Neutrophil (primary cell): ENCODE measurements at regions not wholly inside any gene's neighbourhood (a gene's known extent, or its start where the extent isn't known, plus 50 kb on each side); places are given as distances from the start of the nearest gene placed in this dataset.

Source experiments
- H3K27ac ChIP-seq: fragments of 200-600 bp; sonication (generic); 2 replicates; pipeline ENCODE4 v1.5.1; 2016; ENCODE audit warnings: mild to moderate bottlenecking, moderate library complexity
- H3K27me3 ChIP-seq: fragments of 200-600 bp; sonication (generic); 2 replicates; pipeline ENCODE4 v1.6.0; 2016; ENCODE audit warnings: mild to moderate bottlenecking
- H3K36me3 ChIP-seq: fragments of 200-600 bp; sonication (generic); 2 replicates; pipeline ENCODE4 v1.5.1; 2017
- H3K4me1 ChIP-seq, 2 experiments: fragments of 200-600 bp in 1 of 2; sonication (generic) in 1 of 2; 1 replicate in 1 of 2; 2 replicates in 1 of 2; pipeline versions ENCODE4 v1.5.1 to v1.6.1; 2013 to 2016; ENCODE audit warnings: low read depth in 1 of 2, low read length in 1 of 2, mild to moderate bottlenecking in 1 of 2, moderate library complexity in 1 of 2; ENCODE audit not compliant: control insufficient read depth in 1 of 2, insufficient read depth in 1 of 2
- H3K4me3 ChIP-seq, 2 experiments: fragments of 200-600 bp in 1 of 2; sonication (generic) in 1 of 2; 1 replicate in 1 of 2; 2 replicates in 1 of 2; pipeline ENCODE4 v1.5.1; 2013 to 2016; ENCODE audit warnings: low read depth in 1 of 2, low read length in 1 of 2, mild to moderate bottlenecking in 1 of 2, moderate library complexity in 1 of 2
- H3K9me3 ChIP-seq: fragments of 200-600 bp; sonication (generic); 2 replicates; pipeline ENCODE4 v1.5.1; 2016
- CTCF ChIP-seq: fragments of 200-600 bp; sonication (generic); IDR thresholded peaks from 2 replicates; pipeline ENCODE4 v1.5.1; 2016; ENCODE audit warnings: antibody characterized with exemption

- peaks cover 5% of the 10 kb centered on the region for H3K9me3 ChIP-seq
- no peaks in the 10 kb centered on the region for H3K4me1 ChIP-seq
- TF ChIP-seq CTCF, result no peak
These were observed 168.7 kb upstream of the FMN2 start for GRCh38 chr1:239922778-239923522.

GRCh38 chr1:239924741-239925350 is 166.8 kb upstream of the FMN2 start:
- no peak for TF ChIP-seq CTCF
- peaks cover 5% of the 10 kb centered on the region for H3K9me3 ChIP-seq
- H3K4me1 ChIP-seq, result no peaks in the 10 kb centered on the region
- H3K4me3 ChIP-seq, result no peak overlapping the region
- H3K36me3 ChIP-seq, result no peaks in the 10 kb centered on the region
- no peaks in the 10 kb centered on the region for H3K27me3 ChIP-seq
- H3K27ac ChIP-seq, result no peak overlapping the region

More at GRCh38 chr1:239922778-239923522, 168.7 kb upstream of the FMN2 start:
- no peak overlapping the region for H3K27ac ChIP-seq
- H3K4me3 ChIP-seq, result no peak overlapping the region
- H3K27me3 ChIP-seq, result no peaks in the 10 kb centered on the region
- no peaks in the 10 kb centered on the region for H3K36me3 ChIP-seq

- no peak overlapping the region for H3K27ac ChIP-seq
- no peaks in the 10 kb centered on the region for H3K4me1 ChIP-seq
- H3K36me3 ChIP-seq, result no peaks in the 10 kb centered on the region
- no peak for TF ChIP-seq CTCF
- no peak overlapping the region for H3K4me3 ChIP-seq
- H3K9me3 ChIP-seq, result peaks cover 5% of the 10 kb centered on the region
- H3K27me3 ChIP-seq, result no peaks in the 10 kb centered on the region
These were observed 165.5 kb upstream of the FMN2 start for GRCh38 chr1:239926184-239926583.

- peaks cover 5% of the 10 kb centered on the region for H3K9me3 ChIP-seq
- no peaks in the 10 kb centered on the region for H3K4me1 ChIP-seq
- H3K4me3 ChIP-seq, result no peak overlapping the region
- H3K36me3 ChIP-seq, result no peaks in the 10 kb centered on the region
- TF ChIP-seq CTCF, result no peak
- no peak overlapping the region for H3K27ac ChIP-seq
- H3K27me3 ChIP-seq, result no peaks in the 10 kb centered on the region
These were observed 162.4 kb upstream of the FMN2 start for GRCh38 chr1:239929317-239929716.

- H3K27me3 ChIP-seq, result no peaks in the 10 kb centered on the region
- TF ChIP-seq CTCF, result no peak
- H3K4me3 ChIP-seq, result no peak overlapping the region
- H3K9me3 ChIP-seq, result no peaks in the 10 kb centered on the region
- no peak overlapping the region for H3K27ac ChIP-seq
- no peaks in the 10 kb centered on the region for H3K4me1 ChIP-seq
- no peaks in the 10 kb centered on the region for H3K36me3 ChIP-seq
These were observed 160.9 kb upstream of the FMN2 start for GRCh38 chr1:239930686-239931262.
